GM12878 (cell line): ENCODE measurements at regions not wholly inside any gene's neighbourhood (a gene's known extent, or its start where the extent isn't known, plus 50 kb on each side); places are given as distances from the start of the nearest gene placed in this dataset.

ENCODE experiments used
- ATAC-seq: fragments of 200-7000 bp; cut with Tn5 transposase; 3 replicates; pipeline ENCODE4 v1.9.1; 2020; ENCODE audit warnings: mild to moderate bottlenecking, moderate library complexity
- BruUV-seq: library from RNA; stranded (reverse); fragments of 400-500 nt; replicated peaks from 2 replicates; lab custom pipeline; 2021; lab: Mats Ljungman, UMichigan
- CTCF ChIA-PET: fragments of 300-600 bp; sonication (Branson Sonifier 250); formaldehyde crosslinking; extraction: SDS; loops from one replicate; lab custom pipeline; 2021; ENCODE audit warnings: inconsistent platforms; lab: Yijun Ruan, JAX
- POLR2A ChIA-PET: fragments of 350-600 bp; formaldehyde crosslinking; extraction: SDS; loops from one replicate; lab custom pipeline; 2021; ENCODE audit warnings: inconsistent platforms; lab: Charles Lee
- RAD21 ChIA-PET: fragments of 300-600 bp; sonication (Branson Sonifier 250); formaldehyde crosslinking; loops from one replicate; lab custom pipeline; 2023; ENCODE audit warnings: antibody characterized with exemption; ENCODE audit not compliant: unreplicated experiment; lab: Charles Lee
- SMC1A ChIA-PET: fragments of 300-600 bp; sonication (Branson Sonifier 250); formaldehyde crosslinking; loops from one replicate; lab custom pipeline; 2023; ENCODE audit not compliant: unreplicated experiment, uncharacterized antibody; lab: Charles Lee
- DNase-seq: peaks from one replicate; pipeline ENCODE4 v3.0.0-alpha.2; 2011; ENCODE audit warnings: low read depth, low spot score
- FAIRE-seq: peaks from 3 replicates; lab custom pipeline; 2011; peaks lifted over from hg19 to GRCh38; lab: Jason Lieb, UNC
- H2AFZ ChIP-seq: 2 replicates; pipeline ENCODE4 v1.6.0; 2011; ENCODE audit warnings: low read depth, low read length, control low read depth; ENCODE audit not compliant: control insufficient read depth
- H3K27ac ChIP-seq: 2 replicates; pipeline ENCODE4 v1.5.1; 2011; ENCODE audit warnings: control low read depth; ENCODE audit not compliant: control insufficient read depth, insufficient read depth
- H3K27me3 ChIP-seq, 2 experiments: replicated peaks in 1 of 2; 2 replicates each; pipeline versions ENCODE4 v1.6.0 to v1.6.1; 2011; ENCODE audit warnings: low read length in 1 of 2; ENCODE audit not compliant: control insufficient read depth in 2 of 2, insufficient read depth in 2 of 2
- H3K36me3 ChIP-seq, 2 experiments: 2 replicates each; pipeline ENCODE4 v1.5.1; 2011; ENCODE audit warnings: low read length in 1 of 2; ENCODE audit not compliant: control insufficient read depth in 2 of 2, insufficient read depth in 2 of 2
- H3K4me1 ChIP-seq: 2 replicates; pipeline ENCODE4 v1.6.1; 2011; ENCODE audit warnings: mild to moderate bottlenecking, low read length, moderate library complexity, mixed read lengths; ENCODE audit not compliant: control insufficient read depth, insufficient read depth
- H3K4me2 ChIP-seq: 2 replicates; pipeline ENCODE4 v1.6.0; 2011; ENCODE audit warnings: control low read depth; ENCODE audit not compliant: control insufficient read depth, insufficient read depth
- H3K4me3 ChIP-seq: fragments of 200-600 bp; sonication (generic); 2 replicates; pipeline ENCODE4 v1.5.1; 2016
- H3K79me2 ChIP-seq: 2 replicates; pipeline ENCODE4 v1.6.0; 2011; ENCODE audit warnings: low read length; ENCODE audit not compliant: control insufficient read depth, insufficient read depth
- H3K9ac ChIP-seq: 2 replicates; pipeline ENCODE4 v1.8.0; 2011; ENCODE audit warnings: low read length, control low read depth, mixed read lengths; ENCODE audit not compliant: control insufficient read depth, insufficient read depth
- H3K9me3 ChIP-seq: replicated peaks from 3 replicates; pipeline ENCODE4 v1.5.1; 2011; ENCODE audit warnings: mild to moderate bottlenecking, low read length; ENCODE audit not compliant: control insufficient read depth, insufficient read depth
- H4K20me1 ChIP-seq: 2 replicates; pipeline ENCODE4 v1.6.0; 2011; ENCODE audit not compliant: control insufficient read depth, insufficient read depth
- ESRRA ChIP-seq: IDR thresholded peaks from 2 replicates; pipeline ENCODE4 v1.6.1; 2012; ENCODE audit warnings: mild to moderate bottlenecking, low read length, improper control_type of control experiment
- RELA ChIP-seq: fragments of 450-650 bp; IDR thresholded peaks from 2 replicates; pipeline ENCODE4 v1.8.0; 2014; ENCODE audit warnings: borderline replicate concordance; ENCODE audit not compliant: partially characterized antibody
- RFX5 ChIP-seq: IDR thresholded peaks from 2 replicates; pipeline ENCODE4 v1.6.1; 2011; ENCODE audit warnings: low read depth, low read length, improper control_type of control experiment
- TAF1 ChIP-seq: IDR thresholded peaks from 2 replicates; pipeline ENCODE4 v1.6.1; 2011; ENCODE audit warnings: mild to moderate bottlenecking, low read depth, low read length, borderline replicate concordance
- TARDBP ChIP-seq: IDR thresholded peaks from 2 replicates; pipeline ENCODE4 v1.6.1; 2016; ENCODE audit warnings: borderline replicate concordance
- ZNF622 ChIP-seq: fragments of 450-650 bp; IDR thresholded peaks from 2 replicates; pipeline ENCODE4 v1.6.1; 2017; ENCODE audit warnings: mild to moderate bottlenecking, inconsistent platforms
- WGBS: methylation state at CpG from one replicate; pipeline ENCODE4 v1.1.6; 2016; ENCODE audit warnings: low lambda C conversion rate; ENCODE audit not compliant: insufficient replicate concordance, insufficient coverage; ENCODE audit errors: missing lambda C conversion rate; 5-methylcytosine and 5-hydroxymethylcytosine counted together
- in situ Hi-C: fragments of 300-500 bp; cut with MboI; formaldehyde crosslinking; loops from 9 replicates; pipeline ENCODE4 v1.14.3; 2018; ENCODE audit warnings: mixed read lengths
- intact Hi-C: fragments of 100-400 bp; cut with micrococcal nuclease; formaldehyde crosslinking; loops from one replicate; pipeline ENCODE4 v1.14.2; 2022; ENCODE audit not compliant: unreplicated experiment
- TF ChIP-seq, protein P1 (sequence below): IDR thresholded peaks from 2 replicates; pipeline ENCODE4 v1.6.1; 2011; ENCODE audit warnings: low read depth, low read length, improper control_type of control experiment, borderline replicate concordance
- TF ChIP-seq, protein P2 (sequence below): fragments of 450-650 bp; formaldehyde crosslinking; IDR thresholded peaks from 2 replicates; pipeline ENCODE4 v1.5.0; 2022; ENCODE audit warnings: mild to moderate bottlenecking, missing genetic modification characterization

DNA sequence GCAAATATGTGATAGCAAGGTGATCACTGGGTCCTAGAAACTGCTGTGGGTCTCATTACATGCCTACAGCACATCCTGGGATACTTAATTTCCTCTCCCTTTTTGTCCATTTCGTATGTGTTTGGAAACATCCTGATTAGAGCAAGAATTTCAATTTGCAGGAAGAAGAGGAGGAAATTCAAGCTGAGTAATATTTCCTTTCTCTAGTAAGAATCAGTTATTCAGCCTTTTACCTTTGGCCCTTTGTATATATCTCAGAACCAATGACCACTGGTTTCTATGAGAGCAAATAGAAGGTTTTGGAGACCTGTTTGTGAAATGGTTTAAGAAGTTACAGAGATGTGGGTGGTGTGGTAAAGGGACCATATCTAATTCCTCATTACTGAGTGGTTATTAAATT, 171.6 kb downstream of the RMI1 start:
- POLR2A ChIA-PET, result no interaction called here
- no peak for ATAC-seq
- no TSS peak for BruUV-seq
- H3K27me3 ChIP-seq, result no peaks in the 10 kb centered on the region
- no peaks in the 10 kb centered on the region for H3K79me2 ChIP-seq
- H3K36me3 ChIP-seq, result no peaks in the 10 kb centered on the region
- in situ Hi-C loops (no loop called here), intact Hi-C loops (no loop called here)
- no peak for TF ChIP-seq TAF1
- TF ChIP-seq RELA, result no peak
- no peak for TF ChIP-seq ZNF622
- TF ChIP-seq, protein P1, sequence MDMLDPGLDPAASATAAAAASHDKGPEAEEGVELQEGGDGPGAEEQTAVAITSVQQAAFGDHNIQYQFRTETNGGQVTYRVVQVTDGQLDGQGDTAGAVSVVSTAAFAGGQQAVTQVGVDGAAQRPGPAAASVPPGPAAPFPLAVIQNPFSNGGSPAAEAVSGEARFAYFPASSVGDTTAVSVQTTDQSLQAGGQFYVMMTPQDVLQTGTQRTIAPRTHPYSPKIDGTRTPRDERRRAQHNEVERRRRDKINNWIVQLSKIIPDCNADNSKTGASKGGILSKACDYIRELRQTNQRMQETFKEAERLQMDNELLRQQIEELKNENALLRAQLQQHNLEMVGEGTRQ, result no peak
- no peak for TF ChIP-seq RFX5
- no peak for TF ChIP-seq ESRRA
- TF ChIP-seq TARDBP, result no peak
- TF ChIP-seq, protein P2, sequence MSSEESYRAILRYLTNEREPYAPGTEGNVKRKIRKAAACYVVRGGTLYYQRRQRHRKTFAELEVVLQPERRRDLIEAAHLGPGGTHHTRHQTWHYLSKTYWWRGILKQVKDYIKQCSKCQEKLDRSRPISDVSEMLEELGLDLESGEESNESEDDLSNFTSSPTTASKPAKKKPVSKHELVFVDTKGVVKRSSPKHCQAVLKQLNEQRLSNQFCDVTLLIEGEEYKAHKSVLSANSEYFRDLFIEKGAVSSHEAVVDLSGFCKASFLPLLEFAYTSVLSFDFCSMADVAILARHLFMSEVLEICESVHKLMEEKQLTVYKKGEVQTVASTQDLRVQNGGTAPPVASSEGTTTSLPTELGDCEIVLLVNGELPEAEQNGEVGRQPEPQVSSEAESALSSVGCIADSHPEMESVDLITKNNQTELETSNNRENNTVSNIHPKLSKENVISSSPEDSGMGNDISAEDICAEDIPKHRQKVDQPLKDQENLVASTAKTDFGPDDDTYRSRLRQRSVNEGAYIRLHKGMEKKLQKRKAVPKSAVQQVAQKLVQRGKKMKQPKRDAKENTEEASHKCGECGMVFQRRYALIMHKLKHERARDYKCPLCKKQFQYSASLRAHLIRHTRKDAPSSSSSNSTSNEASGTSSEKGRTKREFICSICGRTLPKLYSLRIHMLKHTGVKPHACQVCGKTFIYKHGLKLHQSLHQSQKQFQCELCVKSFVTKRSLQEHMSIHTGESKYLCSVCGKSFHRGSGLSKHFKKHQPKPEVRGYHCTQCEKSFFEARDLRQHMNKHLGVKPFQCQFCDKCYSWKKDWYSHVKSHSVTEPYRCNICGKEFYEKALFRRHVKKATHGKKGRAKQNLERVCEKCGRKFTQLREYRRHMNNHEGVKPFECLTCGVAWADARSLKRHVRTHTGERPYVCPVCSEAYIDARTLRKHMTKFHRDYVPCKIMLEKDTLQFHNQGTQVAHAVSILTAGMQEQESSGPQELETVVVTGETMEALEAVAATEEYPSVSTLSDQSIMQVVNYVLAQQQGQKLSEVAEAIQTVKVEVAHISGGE (CRISPR knock-in tag), result no peak
- FAIRE-seq, result no peak
- no peaks in the 10 kb centered on the region for H3K9me3 ChIP-seq
- no peak overlapping the region for H3K27ac ChIP-seq
- no peak overlapping the region for H3K4me2 ChIP-seq
- no peak overlapping the region for H2AFZ ChIP-seq
- no peak overlapping the region for H3K4me3 ChIP-seq
- no peaks in the 10 kb centered on the region for H3K4me1 ChIP-seq
- CTCF ChIA-PET, result no interaction called here
- no peaks in the 10 kb centered on the region for H4K20me1 ChIP-seq
- SMC1A ChIA-PET, result no interaction called here
- DNase-seq, result no peak
- RAD21 ChIA-PET, result no interaction called here
- 0% methylated on average over 1 of the region's 1 CpG for WGBS
- no peak overlapping the region for H3K9ac ChIP-seq
